B cell (primary cell): ENCODE measurements at regions not wholly inside any gene's neighbourhood (a gene's known extent, or its start where the extent isn't known, plus 50 kb on each side); places are given as distances from the start of the nearest gene placed in this dataset.

ENCODE experiments used
- CTCF ChIP-seq: fragments of 200-600 bp; IDR thresholded peaks from one replicate; pipeline ENCODE4 v1.8.0; 2022; ENCODE audit warnings: antibody characterized with exemption, mild to moderate bottlenecking
- EZH2 ChIP-seq: IDR thresholded peaks from 2 replicates; pipeline ENCODE4 v1.6.1; 2012; ENCODE audit warnings: borderline replicate concordance, low read depth, mild to moderate bottlenecking, moderate library complexity, low read length; ENCODE audit not compliant: insufficient read depth, poor library complexity, severe bottlenecking

- TF ChIP-seq CTCF (no peak), EZH2 (no peak)
These were observed 272.1 kb upstream of the C1orf87 start for GRCh38 chr1:60345621-60346020.
